Caco-2 (cell line): ENCODE measurements at regions not wholly inside any gene's neighbourhood (a gene's known extent, or its start where the extent isn't known, plus 50 kb on each side); places are given as distances from the start of the nearest gene placed in this dataset.

Experiments used
- BruUV-seq: library from RNA; stranded (reverse); fragments of 400-500 nt; replicated peaks from 2 replicates; lab custom pipeline; 2021; lab: Mats Ljungman, UMichigan
- CTCF ChIA-PET: fragments of 300-600 bp; sonication (Branson Sonifier 250); formaldehyde crosslinking; loops from one replicate; lab custom pipeline; 2022; ENCODE audit warnings: antibody characterized with exemption; lab: Charles Lee
- POLR2A ChIA-PET: fragments of 300-600 bp; sonication (Branson Sonifier 250); formaldehyde crosslinking; loops from one replicate; lab custom pipeline; 2022; ENCODE audit warnings: antibody characterized with exemption; lab: Charles Lee
- DNase-seq, 2 experiments: peaks; one replicate each; pipeline versions ENCODE4 v3.0.0 to v3.0.0-alpha.2; 2020 to 2022
- H3K27me3 ChIP-seq: replicated peaks from 2 replicates; pipeline ENCODE4 v1.6.0; 2011; ENCODE audit warnings: low read length; ENCODE audit not compliant: control insufficient read depth, insufficient read depth
- H3K36me3 ChIP-seq: 2 replicates; pipeline ENCODE4 v1.5.1; 2011; ENCODE audit warnings: low read length; ENCODE audit not compliant: control insufficient read depth, insufficient read depth
- H3K4me1 ChIP-seq: fragments of 250-450 bp; sonication (Bioruptor Pico); 2 replicates; pipeline ENCODE4 v1.5.1; 2020; ENCODE audit warnings: mild to moderate bottlenecking
- H3K4me3 ChIP-seq: 2 replicates; pipeline ENCODE4 v1.5.1; 2011; ENCODE audit warnings: low read depth, mild to moderate bottlenecking, control low read depth, low read length
- H3K9me3 ChIP-seq: fragments of 250-450 bp; sonication (Bioruptor Pico); 2 replicates; pipeline ENCODE4 v1.5.1; 2020; ENCODE audit warnings: mild to moderate bottlenecking, moderate library complexity
- H3K27ac Mint-ChIP-seq: one replicate; pipeline ENCODE4 v1.8.0; 2022; ENCODE audit warnings: mixed read lengths; ENCODE audit not compliant: unreplicated experiment
- H3K27me3 Mint-ChIP-seq: one replicate; pipeline ENCODE4 v1.8.0; 2022; ENCODE audit warnings: mixed read lengths; ENCODE audit not compliant: insufficient read depth, unreplicated experiment
- H3K36me3 Mint-ChIP-seq: one replicate; pipeline ENCODE4 v1.8.0; 2022; ENCODE audit warnings: mild to moderate bottlenecking, mixed read lengths; ENCODE audit not compliant: insufficient read depth, unreplicated experiment
- H3K4me1 Mint-ChIP-seq: one replicate; pipeline ENCODE4 v1.8.0; 2022; ENCODE audit warnings: low read depth, mixed read lengths; ENCODE audit not compliant: unreplicated experiment
- H3K4me3 Mint-ChIP-seq: one replicate; pipeline ENCODE4 v1.8.0; 2022; ENCODE audit warnings: mild to moderate bottlenecking, moderate library complexity, mixed read lengths; ENCODE audit not compliant: unreplicated experiment
- H3K9me3 Mint-ChIP-seq: one replicate; pipeline ENCODE4 v1.8.0; 2022; ENCODE audit warnings: mixed read lengths; ENCODE audit not compliant: unreplicated experiment
- CTCF ChIP-seq, 2 experiments: fragments of 200-600 bp in 1 of 2; IDR thresholded peaks; 1 replicate in 1 of 2; 2 replicates in 1 of 2; pipeline versions ENCODE4 v1.5.1 to v1.8.0; 2011 to 2022; ENCODE audit warnings: antibody characterized with exemption in 1 of 2, control low read depth in 1 of 2, inconsistent platforms in 1 of 2, low read depth in 1 of 2, low read length in 1 of 2, mild to moderate bottlenecking in 1 of 2, moderate library complexity in 1 of 2; ENCODE audit not compliant: insufficient read depth in 1 of 2, severe bottlenecking in 1 of 2, unreplicated experiment in 1 of 2
- intact Hi-C: fragments of 100-400 bp; cut with micrococcal nuclease; formaldehyde crosslinking; loops from one replicate; pipeline ENCODE4 v1.10.0; 2022; ENCODE audit not compliant: unreplicated experiment

- Mint-ChIP-seq H3K27me3 (no peaks in the 10 kb centered on the region), H3K4me1 (peaks cover 25% of the 10 kb centered on the region), H3K27ac (no peak overlapping the region), H3K4me3 (no peak overlapping the region), H3K9me3 (no peaks in the 10 kb centered on the region), H3K36me3 (no peaks in the 10 kb centered on the region)
- POLR2A ChIA-PET, result no interaction called here
- Histone ChIP-seq H3K4me1 (peaks cover 14% of the 10 kb centered on the region; the same call in 1 of the 2 replicates), H3K4me3 (no peak overlapping the region), H3K9me3 (no peaks in the 10 kb centered on the region), H3K36me3 (no peaks in the 10 kb centered on the region), H3K27me3 (no peaks in the 10 kb centered on the region)
- TF ChIP-seq CTCF (IDR thresholded peaks at IDR 0.05; ENCODE audit: insufficient read depth in 1 of 2, low read depth in 1 of 2, low read length in 1 of 2, severe bottlenecking in 1 of 2, unreplicated experiment in 1 of 2), result no peak
- DNase-seq, result no peak
- intact Hi-C loops, result no loop called here
- CTCF ChIA-PET, result no interaction called here
- BruUV-seq, result no TSS peak
Observed at GRCh38 chr6:87788141-87788540, 86.1 kb upstream of the AKIRIN2 start.

DNA sequence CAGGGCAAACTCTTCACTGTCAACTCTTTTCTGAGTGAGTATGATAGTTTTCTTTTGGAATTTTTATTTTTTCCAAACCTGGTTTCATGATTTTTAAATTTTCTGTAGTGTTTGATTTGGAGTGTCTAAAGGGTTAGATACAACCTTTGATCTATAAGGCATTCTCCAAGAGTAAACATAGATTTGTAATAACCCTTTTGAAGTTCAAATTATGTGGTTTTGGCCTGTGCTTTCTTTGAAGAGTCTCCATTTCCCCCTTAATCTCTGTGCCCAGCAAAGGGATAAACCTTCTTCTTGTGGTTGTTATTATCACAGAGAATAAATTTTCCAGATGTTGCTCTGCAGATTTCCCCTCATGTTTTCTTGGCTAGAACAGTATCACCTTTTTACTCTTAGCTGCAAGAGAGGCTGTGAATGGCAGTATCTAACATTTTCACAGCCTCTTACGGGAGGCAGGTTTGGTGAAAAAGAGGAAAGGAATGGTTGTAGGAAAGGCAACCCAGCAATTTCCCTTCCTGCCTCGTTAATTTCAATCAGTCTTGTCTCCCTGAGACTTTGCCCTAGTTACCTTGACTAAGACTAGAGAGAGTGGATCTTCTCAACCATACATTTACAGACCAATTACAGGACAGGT is 83.3 kb upstream of the AKIRIN2 start:
- BruUV-seq, result no TSS peak
- Histone ChIP-seq H3K4me1 (peaks cover 14% of the 10 kb centered on the region; the same call in 1 of the 2 replicates), H3K27me3 (no peaks in the 10 kb centered on the region), H3K4me3 (no peak overlapping the region), H3K36me3 (no peaks in the 10 kb centered on the region), H3K9me3 (no peaks in the 10 kb centered on the region)
- no peaks in the 10 kb centered on the region for H3K9me3 Mint-ChIP-seq
- H3K36me3 Mint-ChIP-seq, result no peaks in the 10 kb centered on the region
- CTCF ChIA-PET, result no interaction called here
- no peak overlapping the region for H3K4me3 Mint-ChIP-seq
- no peak overlapping the region for H3K27ac Mint-ChIP-seq
- H3K4me1 Mint-ChIP-seq, result peaks cover 25% of the 10 kb centered on the region
- no peaks in the 10 kb centered on the region for H3K27me3 Mint-ChIP-seq
- POLR2A ChIA-PET, result no interaction called here
- no peak for TF ChIP-seq CTCF (IDR thresholded peaks at IDR 0.05; ENCODE audit: insufficient read depth in 1 of 2, low read depth in 1 of 2, low read length in 1 of 2, severe bottlenecking in 1 of 2, unreplicated experiment in 1 of 2)
- intact Hi-C loops, result no loop called here
- no peak for DNase-seq

GRCh38 chr6:87784690-87785089 is 82.7 kb upstream of the AKIRIN2 start:
- BruUV-seq, result no TSS peak
- H3K27ac Mint-ChIP-seq, result no peak overlapping the region
- H3K36me3 ChIP-seq, result no peaks in the 10 kb centered on the region
- peaks cover 18% of the 10 kb centered on the region for H3K4me1 Mint-ChIP-seq
- no peak overlapping the region for H3K4me3 Mint-ChIP-seq
- no peak for DNase-seq
- no peaks in the 10 kb centered on the region for H3K9me3 Mint-ChIP-seq
- H3K9me3 ChIP-seq, result no peaks in the 10 kb centered on the region
- no peaks in the 10 kb centered on the region for H3K27me3 Mint-ChIP-seq
- intact Hi-C loops, result no loop called here
- no peak overlapping the region for H3K4me3 ChIP-seq
- ChIA-PET POLR2A (no interaction called here), CTCF (no interaction called here)
- 0 out of 2 replicates have a peak, but pooled peaks cover 7% of the 10 kb centered on the region for H3K4me1 ChIP-seq
- H3K27me3 ChIP-seq, result no peaks in the 10 kb centered on the region
- H3K36me3 Mint-ChIP-seq, result no peaks in the 10 kb centered on the region
- TF ChIP-seq CTCF (IDR thresholded peaks at IDR 0.05; ENCODE audit: insufficient read depth in 1 of 2, low read depth in 1 of 2, low read length in 1 of 2, severe bottlenecking in 1 of 2, unreplicated experiment in 1 of 2), result no peak
